A673 (cell line): ENCODE measurements at regions not wholly inside any gene's neighbourhood (a gene's known extent, or its start where the extent isn't known, plus 50 kb on each side); places are given as distances from the start of the nearest gene placed in this dataset.

Experiments used
- CTCF ChIP-seq: fragments of 300-800, 200-600 bp; sonication (generic); conservative IDR thresholded peaks from 2 replicates; pipeline ENCODE4 v1.5.1; 2017; ENCODE audit warnings: low read depth, mild to moderate bottlenecking, antibody characterized with exemption, low read length, moderate library complexity, mixed read lengths
- EZH2 ChIP-seq: fragments of 200-600 bp; sonication (generic); IDR thresholded peaks from 2 replicates; pipeline ENCODE4 v1.6.1; 2017; ENCODE audit warnings: borderline replicate concordance, low read depth, mild to moderate bottlenecking, mixed read lengths, antibody characterized with exemption, low read length; ENCODE audit not compliant: poor library complexity, severe bottlenecking

GRCh38 chr2:181138816-181139215, 158.4 kb downstream of the UBE2E3 start:
- no peak for TF ChIP-seq CTCF
- TF ChIP-seq EZH2, result no peak
